ENCODE measurements at regions not wholly inside any gene's neighbourhood (a gene's known extent, or its start where the extent isn't known, plus 50 kb on each side); places are given as distances from the start of the nearest gene placed in this dataset.

- no peak for TF ChIP-seq CTCF (IDR thresholded peaks at IDR 0.05; ENCODE audit: low read depth, low read length)
- in situ Hi-C loops (cut with HindIII; ENCODE audit: low sequenced_read_pairs): no loop called here
- no peak overlapping the region for H3K4me3 ChIP-seq (ENCODE audit: low read depth, low read length)
- no peak for DNase-seq (ENCODE audit: low read depth, low spot score)
These were observed 1136.0 kb downstream of the SUCLG1 start for GRCh38 chr2:83323038-83323437.

DNA sequence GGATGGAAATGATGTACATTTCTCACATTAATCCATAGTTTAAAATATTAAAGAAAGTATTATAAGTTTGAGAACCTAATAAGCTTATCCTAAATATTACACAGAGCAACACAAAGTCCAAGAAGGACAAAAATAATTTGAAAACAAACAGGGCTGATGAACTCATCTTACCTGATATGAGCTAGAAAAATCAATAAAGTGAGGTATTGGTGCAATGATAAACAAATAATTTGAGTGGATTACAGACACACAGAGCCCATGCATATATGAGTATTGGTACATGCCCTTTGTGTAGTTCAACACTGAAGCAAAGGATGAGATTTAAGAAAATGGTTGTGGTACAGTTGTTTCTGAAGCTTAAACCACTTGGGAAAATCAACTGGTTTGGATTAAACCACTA lies 1139.0 kb downstream of the SUCLG1 start:
- TF ChIP-seq CTCF (IDR thresholded peaks at IDR 0.05; ENCODE audit: low read depth, low read length): no peak
- no peak overlapping the region for H3K4me3 ChIP-seq (ENCODE audit: low read depth, low read length)
- in situ Hi-C loops (cut with HindIII; ENCODE audit: low sequenced_read_pairs): no loop called here
- DNase-seq (ENCODE audit: low read depth, low spot score): no peak

- no peak for DNase-seq (ENCODE audit: low read depth, low spot score)
- TF ChIP-seq CTCF (IDR thresholded peaks at IDR 0.05; ENCODE audit: low read depth, low read length): no peak
- no peak overlapping the region for H3K4me3 ChIP-seq (ENCODE audit: low read depth, low read length)
- in situ Hi-C loops (cut with HindIII; ENCODE audit: low sequenced_read_pairs): no loop called here
These were observed 1153.2 kb downstream of the SUCLG1 start for GRCh38 chr2:83305758-83306378.

- TF ChIP-seq CTCF (IDR thresholded peaks at IDR 0.05; ENCODE audit: low read depth, low read length): no peak
These were observed 1168.0 kb downstream of the SUCLG1 start for GRCh38 chr2:83291083-83291482.

GRCh38 chr2:83282841-83283240 lies 1176.2 kb downstream of the SUCLG1 start:
- no peak for DNase-seq (ENCODE audit: low read depth, low spot score)

More at GRCh38 chr2:83291083-83291482, 1168.0 kb downstream of the SUCLG1 start:
- no peak overlapping the region for H3K4me3 ChIP-seq (ENCODE audit: low read depth, low read length)
- DNase-seq (ENCODE audit: low read depth, low spot score): no peak
- in situ Hi-C loops (cut with HindIII; ENCODE audit: low sequenced_read_pairs): no loop called here

GRCh38 chr2:83282043-83282795 lies 1176.9 kb downstream of the SUCLG1 start:
- no peak overlapping the region for H3K4me3 ChIP-seq (ENCODE audit: low read depth, low read length)
- TF ChIP-seq CTCF (IDR thresholded peaks at IDR 0.05; ENCODE audit: low read depth, low read length): no peak
- no peak for DNase-seq (ENCODE audit: low read depth, low spot score)
- in situ Hi-C loops (cut with HindIII; ENCODE audit: low sequenced_read_pairs): no loop called here

More at GRCh38 chr2:83282841-83283240, 1176.2 kb downstream of the SUCLG1 start:
- in situ Hi-C loops (cut with HindIII; ENCODE audit: low sequenced_read_pairs): no loop called here
- no peak overlapping the region for H3K4me3 ChIP-seq (ENCODE audit: low read depth, low read length)
- TF ChIP-seq CTCF (IDR thresholded peaks at IDR 0.05; ENCODE audit: low read depth, low read length): no peak

Data from astrocyte of the spinal cord (primary cell).